Spinal cord (tissue), 9 donors: ENCODE measurements at regions not wholly inside any gene's neighbourhood (a gene's known extent, or its start where the extent isn't known, plus 50 kb on each side); places are given as distances from the start of the nearest gene placed in this dataset.
"Not testable (repeated sequence)": the region's sequence is repeated elsewhere in the genome, so short reads cannot be mapped to it uniquely, and the experiment has no call there.

ENCODE experiments used
- DNase-seq, 6 donors: peaks; one replicate each; pipeline versions ENCODE4 v3.0.0 to v3.0.0-alpha.2; 2013 to 2015; ENCODE audit warnings: low spot score in 6 of 6, low read depth in 4 of 6
- H3K27ac ChIP-seq: one replicate; pipeline ENCODE4 v1.5.1; 2013; ENCODE audit warnings: low read depth, low read length, control low read depth
- H3K27me3 ChIP-seq: one replicate; pipeline ENCODE4 v1.6.1; 2013; ENCODE audit warnings: low read length; ENCODE audit not compliant: control insufficient read depth, insufficient read depth
- H3K36me3 ChIP-seq: one replicate; pipeline ENCODE4 v1.6.1; 2013; ENCODE audit warnings: low read length; ENCODE audit not compliant: control insufficient read depth, insufficient read depth
- H3K4me1 ChIP-seq: one replicate; pipeline ENCODE4 v1.6.1; 2013; ENCODE audit warnings: low read length; ENCODE audit not compliant: control insufficient read depth, insufficient read depth
- H3K4me3 ChIP-seq: one replicate; pipeline ENCODE4 v1.5.1; 2013; ENCODE audit warnings: low read depth, low read length, control low read depth
- H3K9me3 ChIP-seq: one replicate; pipeline ENCODE4 v1.6.1; 2013; ENCODE audit warnings: low read length; ENCODE audit not compliant: control insufficient read depth, insufficient read depth
- WGBS: methylation state at CpG from one replicate; pipeline ENCODE4 v1.1.5; 2013; ENCODE audit warnings: missing lambda C conversion rate; ENCODE audit not compliant: insufficient coverage; 5-methylcytosine and 5-hydroxymethylcytosine counted together
- donor health status: healthy.

DNA sequence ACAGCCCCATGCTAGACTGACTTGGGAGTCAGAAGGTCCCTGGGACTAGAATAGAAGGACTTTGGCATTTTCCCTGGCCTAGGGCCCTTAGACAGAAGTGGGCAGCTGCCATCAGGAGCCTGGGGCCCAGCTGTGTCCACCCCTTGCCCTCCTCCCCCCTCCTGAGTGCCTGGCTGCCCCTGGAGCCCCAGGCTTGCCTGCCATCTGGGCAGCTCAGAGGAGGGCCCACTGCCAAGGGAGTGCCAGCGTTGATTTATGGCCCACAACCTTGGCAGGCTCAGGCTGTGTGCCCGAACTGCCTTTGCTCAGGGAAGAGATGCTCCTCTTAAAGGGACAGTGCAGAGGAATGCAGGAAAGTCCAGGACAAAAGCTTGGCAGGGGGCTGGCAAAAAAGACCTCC lies 439.1 kb downstream of the SPATA31A7 start:
- not testable (repeated sequence) for H3K27me3 ChIP-seq, H3K27ac ChIP-seq, H3K4me1 ChIP-seq, H3K4me3 ChIP-seq, H3K9me3 ChIP-seq, H3K36me3 ChIP-seq, DNase-seq
- WGBS, result 0% methylated on average over 1 of the region's 2 CpGs

- Histone ChIP-seq H3K36me3 (no peaks in the 10 kb centered on the region), H3K4me3 (no peak overlapping the region), H3K4me1 (no peaks in the 10 kb centered on the region), H3K9me3 (no peaks in the 10 kb centered on the region), H3K27ac (no peak overlapping the region), H3K27me3 (no peaks in the 10 kb centered on the region)
- 77% methylated on average over 11 of the region's 19 CpGs for WGBS
- DNase-seq, result peak in 1 of 6 donors; percentile 0
Measured at GRCh38 chr9:61634192-61634591, 444.4 kb downstream of the SPATA31A7 start.

- H3K4me1 ChIP-seq, H3K36me3 ChIP-seq: not testable (repeated sequence)
- 100% methylated on average over 1 of the region's 6 CpGs for WGBS
Measured at GRCh38 chr9:61664232-61664631, 474.4 kb downstream of the SPATA31A7 start.

GRCh38 chr9:61665330-61665751 lies 475.5 kb downstream of the SPATA31A7 start:
- DNase-seq, result no peak
- H3K27ac ChIP-seq, result no peak overlapping the region
- WGBS, result 71% methylated on average over 21 of the region's 22 CpGs

More at GRCh38 chr9:61664232-61664631, 474.4 kb downstream of the SPATA31A7 start:
- not testable (repeated sequence) for H3K9me3 ChIP-seq, H3K27ac ChIP-seq, DNase-seq, H3K4me3 ChIP-seq, H3K27me3 ChIP-seq

GRCh38 chr9:61665829-61666228 lies 476.0 kb downstream of the SPATA31A7 start:
- 69% methylated on average over 11 of the region's 12 CpGs for WGBS
- Histone ChIP-seq H3K9me3 (no peaks in the 10 kb centered on the region), H3K27ac (no peak overlapping the region), H3K4me3 (no peak overlapping the region), H3K27me3 (no peaks in the 10 kb centered on the region), H3K4me1 (no peaks in the 10 kb centered on the region), H3K36me3 (no peaks in the 10 kb centered on the region)
- DNase-seq, result no peak

More at GRCh38 chr9:61665330-61665751, 475.5 kb downstream of the SPATA31A7 start:
- Histone ChIP-seq H3K9me3 (no peaks in the 10 kb centered on the region), H3K27me3 (no peaks in the 10 kb centered on the region), H3K4me1 (no peaks in the 10 kb centered on the region), H3K36me3 (no peaks in the 10 kb centered on the region), H3K4me3 (no peak overlapping the region)

DNA sequence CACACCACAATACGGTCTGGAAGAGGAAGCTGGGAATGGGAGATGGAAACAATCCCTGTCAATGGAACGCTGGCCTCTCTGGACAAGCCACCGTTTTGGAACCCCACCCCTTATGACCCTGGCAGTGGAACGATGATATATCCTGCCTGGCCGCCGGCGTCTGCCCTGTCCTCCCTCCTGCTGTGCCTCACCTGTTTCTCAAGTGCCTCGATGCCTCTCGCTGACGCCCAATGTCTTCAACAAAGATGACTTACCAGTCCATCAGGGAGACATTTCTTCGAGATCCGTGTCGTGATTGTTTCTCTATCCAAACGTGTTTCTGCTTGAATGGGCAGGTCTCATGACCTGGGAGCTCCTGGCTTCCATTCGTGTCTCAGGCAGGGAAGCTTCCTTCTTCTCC lies 476.5 kb downstream of the SPATA31A7 start:
- Histone ChIP-seq H3K36me3 (no peaks in the 10 kb centered on the region), H3K9me3 (no peaks in the 10 kb centered on the region), H3K27me3 (no peaks in the 10 kb centered on the region), H3K4me3 (no peak overlapping the region), H3K4me1 (no peaks in the 10 kb centered on the region), H3K27ac (no peak overlapping the region)
- no peak for DNase-seq
- 78% methylated on average over 14 of the region's 15 CpGs for WGBS

- 75% methylated on average over 24 of the region's 26 CpGs for WGBS
- no peaks in the 10 kb centered on the region for H3K27me3 ChIP-seq
- H3K36me3 ChIP-seq, result no peaks in the 10 kb centered on the region
- DNase-seq, result no peak
- H3K9me3 ChIP-seq, result no peaks in the 10 kb centered on the region
- no peak overlapping the region for H3K4me3 ChIP-seq
- no peaks in the 10 kb centered on the region for H3K4me1 ChIP-seq
- H3K27ac ChIP-seq, result no peak overlapping the region
Measured at GRCh38 chr9:61666849-61667371, 477.1 kb downstream of the SPATA31A7 start.

GRCh38 chr9:61667559-61668121 lies 477.8 kb downstream of the SPATA31A7 start:
- Histone ChIP-seq H3K36me3 (no peaks in the 10 kb centered on the region), H3K27me3 (no peaks in the 10 kb centered on the region), H3K27ac (no peak overlapping the region), H3K4me3 (no peak overlapping the region), H3K9me3 (peaks cover 1% of the 10 kb centered on the region), H3K4me1 (no peaks in the 10 kb centered on the region)
- WGBS, result 89% methylated on average over 37 of the region's 37 CpGs
- DNase-seq, result no peak

- not testable (repeated sequence) for H3K4me3 ChIP-seq, H3K27me3 ChIP-seq, H3K4me1 ChIP-seq, DNase-seq, H3K9me3 ChIP-seq, H3K36me3 ChIP-seq, H3K27ac ChIP-seq
- 74% methylated on average over 18 of the region's 18 CpGs for WGBS
Measured at GRCh38 chr9:61668201-61668600, 478.4 kb downstream of the SPATA31A7 start.

GRCh38 chr9:61668846-61669245 lies 479.0 kb downstream of the SPATA31A7 start:
- no peaks in the 10 kb centered on the region for H3K27me3 ChIP-seq
- H3K4me3 ChIP-seq, result no peak overlapping the region
- 79% methylated on average over 14 of the region's 14 CpGs for WGBS
- H3K27ac ChIP-seq, result no peak overlapping the region
- H3K9me3 ChIP-seq, result peaks cover 1% of the 10 kb centered on the region
- no peak for DNase-seq
- H3K36me3 ChIP-seq, result no peaks in the 10 kb centered on the region
- no peaks in the 10 kb centered on the region for H3K4me1 ChIP-seq
